OCI-LY1 (cell line): ENCODE measurements at regions not wholly inside any gene's neighbourhood (a gene's known extent, or its start where the extent isn't known, plus 50 kb on each side); places are given as distances from the start of the nearest gene placed in this dataset.

Experiments
- H2AFZ ChIP-seq: fragments of 200-600 bp; sonication (generic), shearing (Covaris generic); 2 replicates; pipeline ENCODE4 v1.6.0; 2014; ENCODE audit warnings: antibody characterized with exemption, mild to moderate bottlenecking, low read length
- H3F3A ChIP-seq: fragments of 200-600 bp; sonication (generic), shearing (Covaris generic); 2 replicates; pipeline ENCODE4 v1.6.0; 2014; ENCODE audit warnings: mild to moderate bottlenecking, antibody characterized with exemption, low read length, moderate library complexity; ENCODE audit not compliant: insufficient read depth
- H3K27ac ChIP-seq: fragments of 200-600 bp; sonication (generic); 2 replicates; pipeline ENCODE4 v1.5.1; 2014; ENCODE audit warnings: low read length, mixed run types, mild to moderate bottlenecking, low read depth; ENCODE audit not compliant: poor library complexity, severe bottlenecking
- H3K27me3 ChIP-seq: fragments of 200-600 bp; sonication (generic); 2 replicates; pipeline ENCODE4 v1.6.0; 2014; ENCODE audit warnings: antibody characterized with exemption, mild to moderate bottlenecking, low read length, moderate library complexity; ENCODE audit not compliant: insufficient read depth
- H3K36me3 ChIP-seq: fragments of 200-600 bp; sonication (generic); 2 replicates; pipeline ENCODE4 v1.6.1; 2014; ENCODE audit warnings: mild to moderate bottlenecking, antibody characterized with exemption, low read length, moderate library complexity, mixed read lengths; ENCODE audit not compliant: insufficient read depth
- H3K4me1 ChIP-seq: fragments of 200-600 bp; sonication (generic); 2 replicates; pipeline ENCODE4 v1.5.1; 2014; ENCODE audit warnings: mild to moderate bottlenecking, low read length, moderate library complexity; ENCODE audit not compliant: insufficient read depth, severe bottlenecking
- H3K4me2 ChIP-seq: fragments of 200-600 bp; sonication (generic), shearing (Covaris generic); 2 replicates; pipeline ENCODE4 v1.6.1; 2014; ENCODE audit warnings: low read length
- H3K4me3 ChIP-seq: fragments of 200-600 bp; sonication (generic); 2 replicates; pipeline ENCODE4 v1.5.1; 2014; ENCODE audit warnings: low read length, low read depth, mild to moderate bottlenecking, mixed read lengths; ENCODE audit not compliant: poor library complexity, severe bottlenecking
- H3K79me2 ChIP-seq: fragments of 200-600 bp; shearing (Covaris generic); 2 replicates; pipeline ENCODE4 v1.6.1; 2016; ENCODE audit warnings: mixed run types, low read length, mixed read lengths; ENCODE audit not compliant: insufficient read depth
- H3K9ac ChIP-seq: fragments of 200-600 bp; sonication (generic), shearing (Covaris generic); 2 replicates; pipeline ENCODE4 v1.6.1; 2014; ENCODE audit warnings: mild to moderate bottlenecking, low read length, mixed read lengths
- H3K9me2 ChIP-seq: fragments of 200-600 bp; sonication (generic), shearing (Covaris generic); 2 replicates; pipeline ENCODE4 v1.6.1; 2014; ENCODE audit warnings: low read depth, mild to moderate bottlenecking, low read length, mixed read lengths
- H3K9me3 ChIP-seq: fragments of 200-600 bp; shearing (Covaris generic); 2 replicates; pipeline ENCODE4 v1.6.1; 2014; ENCODE audit warnings: low read length, mixed read lengths
- H4K20me1 ChIP-seq: fragments of 200-600 bp; sonication (generic), shearing (Covaris generic); 2 replicates; pipeline ENCODE4 v1.6.0; 2016; ENCODE audit warnings: mild to moderate bottlenecking, low read length; ENCODE audit not compliant: insufficient read depth
- CTCF ChIP-seq: fragments of 200-600 bp; sonication (generic), shearing (Covaris generic); IDR thresholded peaks from 2 replicates; pipeline ENCODE4 v1.5.1; 2017; ENCODE audit warnings: mild to moderate bottlenecking, antibody characterized with exemption, low read length, moderate library complexity, mixed read lengths
- EZH2 ChIP-seq: fragments of 200-600 bp; sonication (generic), shearing (Covaris generic); IDR thresholded peaks from 2 replicates; pipeline ENCODE4 v1.8.0; 2017; ENCODE audit warnings: borderline replicate concordance, mixed run types, mild to moderate bottlenecking, antibody characterized with exemption, low read length, moderate library complexity, mixed read lengths

- Histone ChIP-seq H3K4me3 (no peak overlapping the region), H2AFZ (no peak overlapping the region), H3K9me3 (no peaks in the 10 kb centered on the region), H3K36me3 (no peaks in the 10 kb centered on the region), H4K20me1 (no peaks in the 10 kb centered on the region), H3K79me2 (no peaks in the 10 kb centered on the region), H3K4me1 (no peaks in the 10 kb centered on the region), H3K27me3 (no peaks in the 10 kb centered on the region), H3K9me2 (no peaks in the 10 kb centered on the region), H3F3A (no peaks in the 10 kb centered on the region), H3K4me2 (no peak overlapping the region), H3K9ac (no peak overlapping the region), H3K27ac (no peak overlapping the region)
- TF ChIP-seq CTCF (no peak), EZH2 (no peak)
Observed at GRCh38 chr14:30317729-30318128, 241.2 kb upstream of the G2E3 start.

DNA sequence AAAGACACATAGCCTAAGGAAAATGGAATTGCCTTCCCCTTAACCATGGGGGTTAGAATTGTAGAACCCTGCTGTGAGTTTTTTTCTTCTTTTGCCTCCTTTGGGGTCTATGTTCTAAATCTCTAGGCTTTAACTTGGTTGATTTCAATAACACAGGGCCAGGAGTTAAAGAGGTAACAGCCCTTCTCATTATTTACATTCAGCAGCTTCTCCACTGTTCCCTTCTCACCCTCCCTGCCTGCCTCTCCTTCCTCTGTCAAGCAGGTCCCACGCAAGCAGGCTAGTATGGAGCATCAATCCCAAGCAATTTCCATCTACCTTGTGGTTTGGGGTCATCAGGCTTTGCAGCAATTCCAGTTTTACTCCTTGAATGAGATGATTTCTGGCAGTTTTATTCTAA, 236.1 kb upstream of the G2E3 start:
- H3K9me2 ChIP-seq: no peaks in the 10 kb centered on the region
- no peaks in the 10 kb centered on the region for H4K20me1 ChIP-seq
- no peaks in the 10 kb centered on the region for H3K9me3 ChIP-seq
- H3K4me3 ChIP-seq: no peak overlapping the region
- H3K79me2 ChIP-seq: no peaks in the 10 kb centered on the region
- no peaks in the 10 kb centered on the region for H3K27me3 ChIP-seq
- no peaks in the 10 kb centered on the region for H3K4me1 ChIP-seq
- no peaks in the 10 kb centered on the region for H3K36me3 ChIP-seq
- H3K4me2 ChIP-seq: no peak overlapping the region
- H2AFZ ChIP-seq: no peak overlapping the region
- H3K27ac ChIP-seq: no peak overlapping the region
- no peaks in the 10 kb centered on the region for H3F3A ChIP-seq
- TF ChIP-seq EZH2 (no peak), CTCF (no peak)
- no peak overlapping the region for H3K9ac ChIP-seq

GRCh38 chr14:30330033-30330432, 228.9 kb upstream of the G2E3 start:
- Histone ChIP-seq H3K4me3 (no peak overlapping the region), H3K9me3 (no peaks in the 10 kb centered on the region), H3K36me3 (no peaks in the 10 kb centered on the region), H3K4me2 (no peak overlapping the region), H3K9ac (no peak overlapping the region), H3F3A (no peaks in the 10 kb centered on the region), H3K27ac (no peak overlapping the region), H3K79me2 (no peaks in the 10 kb centered on the region), H4K20me1 (no peaks in the 10 kb centered on the region), H3K27me3 (no peaks in the 10 kb centered on the region), H2AFZ (no peak overlapping the region), H3K4me1 (no peaks in the 10 kb centered on the region), H3K9me2 (no peaks in the 10 kb centered on the region)
- TF ChIP-seq EZH2 (no peak), CTCF (no peak)
